GM19240 (cell line): ENCODE measurements at regions not wholly inside any gene's neighbourhood (a gene's known extent, or its start where the extent isn't known, plus 50 kb on each side); places are given as distances from the start of the nearest gene placed in this dataset.
"Not testable (repeated sequence)": the region's sequence is repeated elsewhere in the genome, so short reads cannot be mapped to it uniquely, and the experiment has no call there.

ENCODE experiments used
- DNase-seq: peaks from one replicate; pipeline ENCODE4 v3.0.0; 2011; ENCODE audit warnings: low spot score; ENCODE audit not compliant: insufficient read length

DNA sequence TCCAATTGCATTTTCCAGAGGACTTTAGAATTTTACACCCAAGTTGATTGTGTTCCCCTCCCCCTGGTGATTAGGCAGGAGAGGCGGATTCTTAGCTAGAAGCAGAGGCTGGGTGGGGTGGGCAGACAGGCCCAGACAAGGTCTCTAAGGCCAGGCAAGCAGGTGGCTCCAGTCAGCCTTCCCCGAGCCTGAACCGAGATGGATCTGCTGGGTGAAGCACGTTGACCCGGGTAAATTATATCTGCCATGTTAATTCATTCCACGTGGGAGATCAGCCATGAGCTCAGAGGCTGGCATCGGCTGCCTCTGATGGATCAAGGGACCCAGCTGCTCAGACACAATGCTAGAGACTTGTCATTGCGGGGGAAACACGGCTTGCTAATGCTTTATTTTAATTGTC is 159.5 kb upstream of the MAFB start:
- DNase-seq: no peak

DNA sequence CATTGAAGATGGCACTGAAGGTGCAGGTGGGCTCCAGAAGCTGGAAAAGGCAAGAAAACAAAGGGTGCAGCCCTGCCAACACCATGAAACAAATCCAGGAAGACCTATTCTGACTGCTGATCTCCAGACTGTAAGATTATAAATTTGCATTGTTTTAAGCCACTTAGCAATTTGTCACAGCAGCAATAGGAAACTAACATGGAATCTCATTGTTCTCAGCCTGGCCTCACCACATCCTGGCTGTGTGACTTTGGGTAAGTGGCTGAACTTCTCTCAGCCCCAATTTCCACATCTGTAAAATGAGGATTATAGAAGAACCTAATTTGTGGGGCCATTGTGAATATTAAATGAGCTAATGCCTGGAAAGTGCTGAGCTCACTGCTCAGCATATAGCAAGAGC is 160.4 kb upstream of the MAFB start:
- DNase-seq: no peak

DNA sequence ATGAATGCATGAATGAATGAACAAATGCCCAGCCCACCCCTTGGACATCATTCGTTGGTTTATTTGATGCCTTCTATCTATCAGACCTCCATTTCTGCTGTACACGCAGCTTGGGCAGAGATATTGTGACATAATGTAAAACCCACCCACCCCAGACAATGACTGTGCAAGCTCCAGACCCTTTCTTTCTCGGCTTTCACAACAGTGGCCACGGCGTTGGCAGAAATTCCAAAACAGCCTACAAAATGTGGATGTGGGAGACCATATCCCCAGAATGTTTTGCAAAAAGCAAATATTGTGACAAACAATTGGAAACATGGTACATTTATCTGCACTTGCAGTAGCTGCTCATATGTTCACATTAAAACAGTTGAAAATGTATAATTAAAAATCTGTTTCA is 162.0 kb upstream of the MAFB start:
- no peak for DNase-seq

DNA sequence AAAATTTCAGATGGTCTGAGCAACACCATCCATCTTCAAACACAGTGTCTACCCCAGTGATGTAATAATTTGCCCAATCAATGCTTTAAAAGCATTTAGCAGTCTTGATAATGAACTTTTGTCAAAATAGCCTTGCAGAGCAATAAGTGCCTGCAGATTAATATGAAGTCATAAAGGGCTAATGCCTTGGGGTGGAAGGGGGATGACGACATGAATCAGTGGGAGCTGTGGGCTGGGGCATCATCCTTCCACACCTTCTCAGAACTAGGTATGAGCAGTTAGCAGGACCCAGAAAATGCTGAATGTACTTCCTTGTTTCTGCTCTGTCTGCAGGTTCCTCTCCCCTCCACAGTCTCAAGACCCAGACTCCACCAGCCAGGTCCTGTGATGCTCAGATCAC is 166.2 kb upstream of the MAFB start:
- no peak for DNase-seq

DNA sequence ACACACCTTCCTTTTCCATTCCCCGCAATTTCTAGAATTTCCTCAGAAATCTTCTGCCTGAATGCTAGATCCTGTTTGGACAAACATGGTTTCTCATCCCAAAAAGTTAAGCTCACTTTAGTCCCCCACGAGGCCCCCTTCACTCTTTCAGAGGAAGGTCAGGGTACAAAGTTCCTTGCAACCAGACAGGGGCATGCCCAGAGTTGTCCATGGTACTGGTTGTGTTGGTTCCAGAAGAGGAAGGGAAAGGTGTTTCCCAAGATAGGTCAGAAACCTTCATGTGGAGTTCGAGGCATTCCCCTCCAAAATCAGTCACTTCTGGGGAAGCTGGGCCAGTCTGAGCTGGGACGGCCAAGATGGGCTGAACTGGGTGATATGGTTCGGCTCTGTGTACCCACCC is 167.6 kb upstream of the MAFB start:
- no peak for DNase-seq

DNA sequence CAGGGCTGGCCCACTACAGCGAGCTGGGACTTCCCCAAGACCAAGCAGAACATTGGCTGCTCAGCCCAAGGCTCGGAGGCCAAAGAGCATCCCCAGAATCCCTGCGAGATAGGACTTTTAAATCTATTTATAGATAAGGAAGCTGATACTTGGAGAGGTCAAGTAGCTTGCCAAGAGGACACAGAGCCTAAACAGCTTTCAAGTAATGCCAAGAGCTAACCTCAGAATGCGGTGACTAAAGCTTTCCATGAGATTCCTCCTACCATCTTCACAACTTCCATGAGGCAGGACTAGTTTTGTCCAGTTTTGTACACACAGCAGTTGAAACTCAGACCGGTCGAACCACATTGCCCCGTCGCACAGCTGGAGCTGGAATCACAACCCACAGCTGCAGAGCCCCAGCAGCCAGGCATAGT is 168.1 kb upstream of the TOP1 start:
- DNase-seq: no peak

- DNase-seq: no peak
These were observed 167.1 kb upstream of the TOP1 start for GRCh38 chr20:40861427-40862008.

- DNase-seq: no peak
These were observed 165.2 kb upstream of the TOP1 start for GRCh38 chr20:40863355-40863919.

DNA sequence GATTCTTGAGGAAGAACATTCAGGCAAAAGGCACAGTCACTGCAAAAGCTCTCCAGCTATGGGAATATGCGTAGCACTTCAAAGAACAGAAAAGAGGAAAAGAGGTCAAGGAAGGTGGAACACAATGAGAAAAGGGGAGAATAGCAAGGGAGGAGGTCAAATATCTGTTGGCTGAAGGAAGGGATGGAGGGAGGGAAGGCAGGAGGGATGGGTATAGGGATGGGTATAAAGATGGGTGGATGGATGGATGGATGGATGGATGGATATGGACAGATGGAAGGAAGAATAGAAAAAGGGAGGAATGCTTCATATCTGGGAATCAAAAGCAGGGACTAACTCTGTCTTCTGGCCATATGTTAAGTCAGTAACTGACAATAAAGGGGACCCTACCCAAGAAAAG is 164.2 kb upstream of the TOP1 start:
- no peak for DNase-seq

DNA sequence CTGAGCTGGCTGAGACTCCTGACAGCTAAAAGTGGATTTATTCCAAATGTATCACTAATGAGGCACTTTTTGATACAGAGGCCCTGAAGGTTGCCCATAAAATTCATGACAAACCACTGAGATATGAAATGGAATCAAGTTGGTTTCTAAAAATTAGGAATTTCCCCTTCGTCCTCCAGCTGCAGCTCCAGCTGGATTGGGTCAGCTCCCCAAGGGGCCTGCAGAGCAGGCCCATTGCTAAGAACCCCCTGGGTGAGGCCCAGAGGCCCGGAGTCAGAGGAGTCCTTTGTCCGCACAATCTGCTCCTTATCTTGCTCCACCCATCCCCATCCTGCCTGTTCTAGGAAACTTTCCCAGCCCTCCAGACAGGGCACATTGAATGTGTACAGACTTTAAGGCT is 163.5 kb upstream of the TOP1 start:
- no peak for DNase-seq

DNA sequence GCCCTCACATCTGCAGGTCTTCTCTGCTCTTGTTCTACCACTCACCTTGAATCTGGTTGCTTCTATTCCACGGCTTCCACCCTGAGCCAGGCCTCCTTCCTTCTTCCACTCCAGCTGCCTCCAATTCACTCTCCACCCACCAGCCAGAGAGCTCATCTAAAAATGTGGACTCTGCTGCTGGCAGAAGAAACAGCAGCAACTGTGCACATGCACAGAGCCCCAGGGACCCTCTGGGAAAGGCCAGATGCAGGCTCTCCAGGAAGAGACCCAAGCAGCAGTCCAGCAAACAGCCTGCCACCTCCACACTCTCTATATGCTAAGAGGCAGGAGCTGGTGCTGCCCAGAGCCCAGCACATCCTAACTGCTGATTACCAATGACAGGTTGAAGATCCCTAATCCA is 162.6 kb upstream of the TOP1 start:
- DNase-seq: no peak

- no peak for DNase-seq
These were observed 159.9 kb upstream of the TOP1 start for GRCh38 chr20:40868551-40869217.

- DNase-seq: no peak
These were observed 159.1 kb upstream of the TOP1 start for GRCh38 chr20:40869218-40870147.

GRCh38 chr20:40875116-40876085 is 153.2 kb upstream of the TOP1 start:
- DNase-seq: no peak

GRCh38 chr20:40878099-40878498 is 150.5 kb upstream of the TOP1 start:
- DNase-seq: not testable (repeated sequence)

DNA sequence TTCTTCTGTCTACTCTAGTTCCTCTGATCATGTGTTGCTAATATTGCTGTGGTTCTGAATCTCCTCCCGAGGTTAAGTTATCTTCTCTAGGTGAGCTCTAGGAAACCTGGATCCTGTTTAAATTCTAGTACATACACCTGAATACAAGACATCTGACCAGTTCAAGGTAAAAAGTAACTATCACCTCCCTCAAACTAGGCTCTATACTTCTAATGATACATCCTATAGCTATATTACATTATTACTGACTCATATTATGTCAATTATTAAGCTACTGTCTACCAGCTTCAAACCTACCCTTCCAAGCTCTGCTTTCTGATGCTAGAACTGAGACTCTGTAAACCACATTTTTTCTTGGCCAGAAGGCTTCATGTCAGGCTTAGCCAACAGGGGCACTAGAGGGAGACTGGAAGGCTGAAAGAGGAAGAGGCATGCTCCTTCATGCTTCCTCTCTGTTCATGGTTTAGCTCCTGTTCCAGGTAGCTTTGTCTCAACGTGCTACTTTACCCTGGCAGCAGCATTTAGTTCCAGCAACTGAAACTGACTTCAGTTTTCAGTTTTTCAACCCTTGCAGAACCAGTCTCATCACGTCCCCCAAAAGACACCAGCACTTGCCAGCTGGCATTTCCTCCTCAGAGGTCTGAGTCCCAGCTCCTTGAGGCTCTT is 148.4 kb upstream of the TOP1 start:
- no peak for DNase-seq

GRCh38 chr20:40880729-40881109 is 147.9 kb upstream of the TOP1 start:
- DNase-seq: no peak

DNA sequence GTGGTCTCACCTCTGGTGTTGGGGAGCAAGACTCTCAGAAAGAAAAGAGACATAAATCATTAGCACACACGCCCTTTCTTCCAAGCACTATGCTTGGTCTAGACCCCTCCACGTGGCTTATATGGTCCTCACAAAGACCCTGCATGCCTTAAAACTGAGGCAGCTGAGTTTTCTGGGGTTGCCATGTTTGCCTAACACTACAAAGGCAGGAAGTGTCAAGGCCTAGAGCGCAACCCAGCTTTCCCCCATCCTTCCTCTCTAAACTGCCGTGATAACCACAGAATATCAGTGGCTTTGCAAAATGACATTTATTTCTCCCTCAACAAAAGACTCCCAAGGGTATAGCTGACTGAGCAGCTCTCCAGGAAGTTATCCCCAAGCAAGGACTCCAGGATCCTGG is 146.5 kb upstream of the TOP1 start:
- no peak for DNase-seq

DNA sequence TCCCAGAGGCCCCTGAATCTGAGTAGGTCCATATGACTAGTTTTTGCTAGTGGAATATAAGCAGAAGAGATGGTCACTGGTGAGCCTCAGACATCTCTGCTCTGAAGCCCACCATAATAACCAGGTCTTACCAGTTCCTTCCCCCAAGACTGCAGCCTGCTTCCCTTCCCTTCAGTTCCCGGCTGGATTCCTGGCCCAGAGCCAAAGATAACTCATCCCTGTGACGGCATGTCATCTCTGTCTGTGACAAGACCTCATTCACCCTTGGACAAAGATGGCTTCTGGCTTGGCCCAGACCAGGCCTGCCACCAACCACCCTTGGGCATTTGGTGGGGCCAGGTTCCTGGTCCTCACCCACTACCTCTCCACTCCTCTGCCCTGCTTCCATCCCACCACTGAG is 145.5 kb upstream of the TOP1 start:
- DNase-seq: no peak

DNA sequence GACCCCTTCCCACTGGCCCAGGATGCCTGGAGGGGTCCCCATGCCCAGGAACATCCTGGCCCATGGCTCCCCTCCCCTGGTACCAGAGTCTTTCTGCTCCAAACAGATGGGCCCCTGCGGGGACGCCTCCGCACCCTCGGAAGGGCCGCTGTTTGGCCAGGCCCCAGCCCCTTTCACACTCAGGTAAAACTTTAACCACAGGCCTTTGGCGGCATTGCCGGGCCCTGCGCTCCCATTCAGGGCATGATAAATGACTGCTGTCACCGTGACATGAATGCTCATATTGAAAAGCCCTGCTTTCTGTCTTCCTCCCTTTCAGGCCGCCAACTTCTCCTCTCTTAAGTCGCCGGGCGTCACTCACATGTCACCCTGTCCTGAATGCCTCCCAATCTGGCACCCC is 141.5 kb upstream of the TOP1 start:
- no peak for DNase-seq
